Dermis microvascular lymphatic vessel endothelial cell (primary cell): ENCODE measurements at regions not wholly inside any gene's neighbourhood (a gene's known extent, or its start where the extent isn't known, plus 50 kb on each side); places are given as distances from the start of the nearest gene placed in this dataset.
"Not testable (repeated sequence)": the region's sequence is repeated elsewhere in the genome, so short reads cannot be mapped to it uniquely, and the experiment has no call there.

Experiments used
- DNase-seq, 2 donors: peaks; one replicate each; pipeline versions ENCODE4 v3.0.0 to v3.0.0-alpha.2; 2010; ENCODE audit warnings: low read depth in 2 of 2

DNA sequence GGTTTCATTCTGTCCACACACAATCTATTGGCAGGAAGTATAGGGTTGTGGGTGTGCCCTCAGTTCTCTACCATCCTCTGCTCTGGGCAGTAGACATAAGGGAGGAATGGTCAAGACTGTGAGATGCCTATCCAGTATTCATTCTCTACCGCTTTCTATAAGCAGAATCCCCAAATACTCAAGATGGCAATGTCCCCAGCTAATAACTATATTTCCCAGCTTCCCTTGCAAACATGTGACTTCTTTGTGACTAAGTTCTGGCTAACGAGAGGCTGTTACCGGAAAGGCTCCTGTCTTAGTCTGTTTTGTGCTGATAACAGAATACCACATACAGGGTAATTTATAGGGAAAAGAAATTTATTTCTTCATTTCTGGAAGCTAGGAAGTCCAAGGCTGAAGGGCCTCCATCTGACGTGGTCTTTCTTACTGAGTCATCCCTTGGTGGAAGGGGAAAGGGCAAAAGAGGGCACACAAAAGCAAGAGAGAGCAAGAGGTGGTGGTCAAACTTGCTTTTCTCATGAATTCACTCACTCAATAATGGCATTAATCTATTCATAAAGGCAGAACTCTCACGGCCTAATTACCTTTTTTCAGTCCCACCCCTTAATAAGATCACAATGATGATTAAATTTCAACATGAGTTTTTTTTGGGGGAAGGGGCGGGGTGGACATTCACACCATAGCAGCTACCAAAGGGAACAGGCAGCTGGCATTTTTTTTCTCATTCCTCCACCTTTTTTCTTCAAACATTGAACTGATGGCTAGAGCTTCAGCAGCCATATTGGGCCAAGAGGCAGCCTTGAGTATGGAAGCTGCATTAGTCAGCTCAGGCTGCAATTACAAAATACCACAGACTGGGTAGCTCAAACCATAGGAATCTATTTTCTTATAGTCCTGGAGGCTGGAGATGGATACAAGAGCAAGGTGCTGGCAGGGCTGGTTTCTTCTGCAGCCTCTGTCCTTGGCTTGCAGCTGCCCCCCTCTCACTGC is 109.7 kb upstream of the OR9Q1 start:
- no peak for DNase-seq

DNA sequence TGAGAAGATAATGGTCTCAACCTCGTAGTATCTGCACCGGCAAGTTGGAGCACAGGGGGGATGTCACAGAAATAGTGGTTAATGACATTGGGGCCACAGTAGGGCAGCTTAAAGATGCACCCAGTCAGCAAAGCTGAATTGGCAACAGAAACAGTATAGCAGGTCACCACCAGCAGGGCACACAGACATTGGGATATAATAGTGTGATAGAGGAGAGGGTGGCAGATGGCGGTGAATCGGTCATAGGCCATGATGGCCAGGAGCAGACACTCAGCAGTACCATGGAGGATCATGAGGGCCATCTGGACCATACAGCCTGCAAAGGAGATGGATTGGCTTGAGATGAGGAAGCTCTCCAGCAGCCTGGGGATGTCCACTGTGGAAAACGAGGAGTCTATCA is 106.0 kb upstream of the OR9Q1 start:
- DNase-seq: no peak

DNA sequence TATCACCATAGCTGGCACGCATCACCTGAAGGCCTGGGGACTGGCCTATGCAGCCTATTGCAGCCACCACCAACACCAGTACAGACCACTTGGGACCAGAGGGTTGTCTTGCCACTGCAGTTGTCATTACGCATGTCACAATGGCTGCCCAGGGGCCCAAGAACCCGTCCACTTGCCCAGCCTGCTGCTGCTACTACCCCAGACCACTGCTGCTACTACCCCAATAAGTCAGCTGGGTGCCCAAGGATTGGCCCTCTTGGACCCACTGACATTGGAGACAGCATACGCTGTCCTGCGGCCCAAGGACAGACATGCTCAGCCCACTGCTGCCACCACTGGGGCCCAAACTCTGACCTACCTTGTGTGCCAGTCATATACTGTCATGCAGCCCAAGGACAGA is 102.7 kb upstream of the OR9Q1 start:
- no peak for DNase-seq

DNA sequence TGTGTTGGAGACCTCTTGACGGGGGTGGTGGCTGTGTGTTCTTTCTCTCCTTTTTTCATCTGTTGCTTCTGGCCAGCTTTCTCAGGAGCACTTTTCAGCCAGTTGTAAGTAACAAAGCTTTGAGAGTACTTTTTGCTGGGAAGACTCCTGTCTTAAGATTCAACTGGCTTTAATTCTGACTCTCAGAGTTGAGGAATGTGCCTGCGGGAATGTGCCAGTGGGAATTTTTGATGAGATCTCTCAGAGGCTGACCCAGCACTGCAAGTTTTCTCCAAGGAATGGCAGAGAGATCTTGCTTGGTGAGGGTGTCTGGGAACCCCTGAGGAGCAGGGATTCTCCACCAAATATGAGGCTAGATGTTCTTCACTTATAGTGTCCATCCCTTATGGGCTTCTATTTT is 91.6 kb upstream of the OR9Q1 start:
- DNase-seq: no peak

DNA sequence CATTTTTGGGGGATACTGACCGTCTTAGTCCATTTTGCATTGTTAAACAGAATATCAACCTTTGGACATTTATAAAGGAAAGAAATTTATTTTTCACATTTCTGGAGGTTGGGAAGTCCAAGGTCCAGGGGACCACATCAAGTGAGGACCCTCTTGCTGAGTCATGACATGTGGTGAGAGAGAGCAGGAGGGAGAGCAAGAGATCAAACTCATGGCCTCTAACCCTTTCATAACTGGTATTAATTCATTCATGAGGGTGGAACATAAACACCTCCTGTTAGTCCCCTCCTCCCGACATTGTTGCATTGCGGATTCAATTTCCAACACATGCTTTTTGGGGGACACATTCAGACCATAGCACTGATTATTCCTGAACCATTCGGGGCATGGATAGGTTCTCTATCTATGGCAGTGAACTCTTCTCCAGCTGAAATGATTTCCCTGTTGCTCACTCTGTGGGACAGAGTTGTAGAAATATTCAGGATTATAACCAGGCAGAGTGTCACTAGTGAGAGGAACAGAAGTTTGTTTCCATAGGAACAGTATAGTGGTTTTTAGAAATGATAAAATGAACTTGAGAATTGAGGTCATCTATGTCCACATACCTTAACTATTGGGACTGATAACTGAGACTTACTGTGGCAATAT is 88.2 kb upstream of the OR9Q1 start:
- no peak for DNase-seq

DNA sequence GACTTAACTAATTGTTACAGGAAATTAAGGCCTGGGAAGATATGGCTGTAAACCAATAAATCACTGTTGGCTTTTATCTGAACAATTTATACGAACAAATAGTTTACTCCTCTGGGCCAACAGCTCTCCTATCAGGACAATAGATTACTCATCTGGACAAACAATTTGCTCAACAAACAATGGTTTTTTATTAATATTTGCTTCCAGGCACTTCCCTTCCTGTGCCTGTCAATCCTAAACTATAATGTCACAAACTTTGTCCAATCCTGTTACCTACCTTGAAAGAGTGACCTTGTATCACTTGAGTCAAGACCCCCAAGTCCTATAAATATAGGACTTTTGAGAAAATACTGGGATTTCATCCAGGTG is 87.6 kb upstream of the OR9Q1 start:
- DNase-seq: peak in 1 of 2 donors; percentile 19

DNA sequence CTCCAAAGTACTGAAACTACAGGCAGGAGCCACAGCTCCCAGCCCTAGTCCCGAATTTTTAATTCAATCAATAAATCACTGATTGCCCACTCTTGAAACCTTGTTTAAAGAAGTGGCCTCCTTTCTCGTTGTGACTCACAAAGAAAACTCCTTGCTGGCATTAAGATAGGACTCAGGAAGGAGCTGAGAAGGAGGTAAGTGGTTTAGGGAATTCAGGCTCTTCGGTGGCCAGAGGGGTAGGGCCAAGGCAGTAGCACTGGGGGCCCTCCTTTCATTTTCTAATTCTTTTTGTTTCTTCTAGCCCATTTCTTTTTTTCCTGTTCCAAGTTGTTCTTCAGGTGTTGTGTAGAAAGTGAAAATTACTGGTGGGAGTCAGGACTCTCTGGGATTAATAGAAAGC is 86.2 kb upstream of the OR9Q1 start:
- DNase-seq: no peak

DNA sequence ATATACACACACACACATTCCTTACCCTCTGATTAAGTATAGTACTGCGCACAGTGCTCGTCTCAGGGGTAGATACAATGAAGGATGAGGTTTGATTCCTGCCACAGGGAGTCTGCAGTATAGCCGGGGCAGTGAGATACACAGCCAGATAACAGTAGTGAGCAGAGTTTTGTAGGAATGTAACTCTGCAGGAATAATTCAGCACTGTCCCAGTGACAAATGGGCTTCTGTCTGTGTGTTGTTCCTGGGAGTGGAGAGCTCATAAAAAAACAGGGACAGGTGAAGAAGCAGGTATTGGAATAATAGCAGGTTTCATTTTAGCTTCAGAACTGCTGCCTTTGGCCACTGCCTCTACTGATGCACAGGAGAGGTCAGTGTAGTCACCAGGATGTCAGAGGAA is 85.3 kb upstream of the OR9Q1 start:
- no peak for DNase-seq

DNA sequence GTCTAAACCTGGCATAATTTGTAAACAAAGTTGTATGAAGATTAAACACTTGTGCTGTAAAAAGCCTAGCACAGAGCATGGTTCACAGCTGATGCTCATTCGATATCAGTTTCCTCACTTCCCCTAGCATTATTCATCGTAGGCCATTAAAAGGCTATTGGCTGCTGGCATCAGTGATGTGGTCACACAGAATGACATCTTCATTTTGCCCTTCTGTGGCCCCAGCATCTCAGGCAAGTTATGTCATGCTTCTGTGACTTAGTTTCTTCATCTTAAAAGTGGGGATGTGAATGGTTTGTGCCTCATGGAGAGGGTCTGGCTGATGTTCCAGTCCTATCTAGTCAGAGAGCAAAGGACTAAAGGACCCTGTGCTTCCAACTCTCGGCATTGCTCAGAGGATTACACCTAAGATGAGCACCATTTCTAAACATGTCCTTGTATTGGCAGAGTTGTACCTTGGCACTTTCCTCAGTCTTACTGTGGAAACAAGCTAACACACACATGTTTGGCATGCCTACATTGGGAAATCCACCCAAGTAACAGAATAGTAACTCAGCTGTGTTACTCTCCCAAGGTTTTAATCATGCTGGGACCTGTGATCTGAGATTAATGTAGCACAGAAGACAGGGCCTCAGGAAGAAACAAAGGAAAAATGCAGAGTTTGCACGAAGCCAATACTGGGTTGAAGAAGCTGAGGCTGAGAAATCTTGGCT is 83.5 kb upstream of the OR9Q1 start:
- DNase-seq: no peak

DNA sequence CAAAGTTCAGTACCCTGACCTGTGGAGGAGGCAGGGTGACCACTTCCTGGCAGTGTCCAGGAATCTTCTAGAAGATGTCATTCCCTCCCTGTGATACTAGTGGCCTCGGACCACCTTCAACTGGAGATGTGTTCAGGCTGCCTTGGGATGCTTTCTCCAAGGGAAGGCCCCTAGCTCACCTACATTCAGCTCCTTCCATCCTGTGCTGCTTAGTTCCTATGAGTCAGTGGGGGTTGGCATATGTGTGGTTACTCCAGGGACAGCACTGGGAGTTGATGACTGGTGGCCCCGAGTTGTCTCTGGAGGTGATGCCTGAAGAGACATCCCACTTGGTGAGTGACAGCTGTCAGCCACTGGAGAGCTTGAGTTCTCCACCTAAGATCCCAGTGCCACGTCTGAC is 81.8 kb upstream of the OR9Q1 start:
- DNase-seq: no peak

DNA sequence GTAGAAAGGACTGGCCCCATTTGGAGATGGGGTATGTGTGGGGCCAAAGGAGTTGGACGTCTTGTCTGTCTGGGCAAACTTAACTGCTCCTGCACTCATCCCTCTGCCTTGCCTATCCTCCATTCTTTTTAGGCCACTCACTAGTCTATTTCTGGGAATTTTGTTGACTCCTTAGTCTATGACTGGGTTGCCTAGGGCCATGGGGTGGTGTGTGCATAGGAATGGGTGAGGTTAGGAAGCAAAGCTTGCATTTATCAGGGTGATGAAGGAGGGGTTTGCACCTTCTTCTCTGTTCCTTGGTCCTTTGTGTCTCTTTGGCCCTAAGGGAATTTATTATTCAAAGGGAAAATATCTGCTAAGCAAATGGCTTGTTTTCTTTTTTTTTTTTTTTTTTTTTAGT is 80.9 kb upstream of the OR9Q1 start:
- DNase-seq: no peak

DNA sequence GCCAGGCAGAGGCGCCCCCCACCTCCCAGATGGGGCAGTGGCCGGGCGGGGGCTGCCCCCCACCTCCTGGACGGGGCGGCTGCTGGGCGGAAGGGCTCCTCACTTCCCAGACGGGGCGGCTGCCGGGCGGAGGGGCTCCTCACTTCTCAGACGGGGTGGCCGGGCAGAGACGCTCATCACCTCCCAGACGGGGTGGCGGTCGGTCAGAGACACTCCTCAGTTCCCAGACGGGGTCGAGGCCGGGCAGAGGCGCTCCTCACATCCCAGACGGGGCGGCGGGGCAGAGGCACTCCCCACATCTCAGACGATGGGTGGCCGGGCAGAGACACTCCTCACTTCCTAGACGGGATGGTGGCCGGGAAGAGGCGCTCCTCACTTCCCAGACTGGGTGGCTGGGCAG is 79.9 kb upstream of the OR9Q1 start:
- not testable (repeated sequence) for DNase-seq

DNA sequence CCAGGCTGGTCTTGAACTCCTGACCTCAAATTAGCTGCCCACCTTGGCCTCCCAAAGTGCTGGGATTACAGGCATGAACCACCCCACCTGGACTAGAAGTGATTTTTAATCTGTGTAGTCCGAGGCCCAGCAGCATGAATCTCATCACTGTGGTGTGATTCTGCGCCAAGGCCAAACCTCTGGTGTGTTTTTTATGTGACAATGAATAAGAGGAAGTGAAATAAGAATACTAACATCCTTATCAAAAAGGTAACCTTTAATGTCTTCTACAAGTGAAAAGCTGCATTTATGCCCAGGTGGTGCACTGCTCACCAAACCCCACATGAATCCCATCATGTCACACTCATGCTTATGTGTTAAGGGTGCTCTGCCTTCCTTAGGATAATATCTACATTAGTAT is 77.1 kb upstream of the OR9Q1 start:
- DNase-seq: no peak

DNA sequence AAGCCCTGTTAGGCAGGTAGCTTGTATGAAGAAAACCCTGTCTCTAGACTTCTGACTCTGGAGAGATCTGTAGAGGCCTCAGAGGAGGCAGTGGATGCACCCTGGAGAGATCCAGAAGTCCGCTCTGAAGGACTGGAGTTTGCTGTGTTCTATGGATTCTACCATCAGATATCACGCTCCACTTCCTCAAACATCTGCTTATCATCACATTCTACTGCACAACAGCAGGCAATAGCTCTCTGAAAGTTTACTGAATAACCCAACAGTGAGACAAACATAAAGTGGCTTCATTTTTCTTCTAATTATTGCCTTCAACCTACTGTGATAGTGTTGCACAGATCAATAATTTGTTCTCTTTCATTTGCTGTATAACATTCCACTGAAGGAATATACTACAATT is 59.0 kb upstream of the OR9Q1 start:
- no peak for DNase-seq

DNA sequence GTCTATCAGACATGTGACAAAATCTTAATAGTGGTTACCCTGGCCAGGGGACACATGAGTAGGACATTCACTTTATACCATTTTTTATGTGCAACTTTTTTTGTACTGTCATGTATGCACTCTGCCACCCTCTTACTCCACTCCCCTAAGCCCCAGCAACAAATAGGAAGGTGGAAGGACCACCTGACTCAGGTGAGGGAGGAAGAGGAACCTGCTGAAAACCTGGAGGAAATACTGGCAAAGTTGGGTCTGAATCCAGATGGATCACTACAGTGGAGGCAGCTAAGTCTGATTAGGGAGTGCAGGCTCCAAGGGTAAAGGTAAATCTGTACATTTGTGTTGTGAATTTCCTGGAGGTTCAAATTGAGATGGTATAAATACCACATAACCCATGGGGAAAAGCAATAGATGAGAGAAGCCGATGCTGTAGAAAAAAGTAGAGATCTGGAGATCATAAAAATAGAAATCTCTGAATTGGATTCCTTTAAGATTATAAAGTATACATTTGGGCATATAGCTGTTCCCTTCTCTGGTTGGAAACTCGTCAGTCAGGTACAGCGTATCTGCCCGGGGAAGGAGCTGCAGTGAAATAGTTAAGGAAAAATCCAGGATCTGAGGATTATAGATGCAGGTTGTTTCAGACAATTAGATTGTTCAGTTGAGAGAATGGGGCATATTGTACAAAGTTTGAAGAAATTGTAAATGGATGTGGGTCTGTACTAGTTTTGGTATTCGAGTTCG is 52.2 kb upstream of the OR9Q1 start:
- DNase-seq: no peak

DNA sequence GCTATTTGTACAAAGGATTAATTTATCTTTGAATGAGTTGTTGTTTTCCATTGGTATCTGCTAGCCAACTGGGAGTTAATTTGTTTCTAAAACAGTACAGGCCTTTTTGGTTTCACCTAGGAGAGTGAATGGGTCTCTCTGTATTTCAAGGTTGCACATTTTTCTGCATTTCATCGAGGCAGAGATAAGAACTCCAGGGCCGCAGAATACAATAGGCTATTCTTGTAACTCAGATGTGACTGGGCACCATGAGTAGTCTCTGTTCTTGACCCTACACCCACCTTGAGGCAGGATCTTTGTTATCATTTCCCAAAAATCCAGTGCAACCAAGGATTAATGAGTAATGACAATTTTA is 51.7 kb upstream of the OR9Q1 start:
- DNase-seq: no peak
